ENCODE measurements at regions not wholly inside any gene's neighbourhood (a gene's known extent, or its start where the extent isn't known, plus 50 kb on each side); places are given as distances from the start of the nearest gene placed in this dataset.
"Not testable (repeated sequence)": the region's sequence is repeated elsewhere in the genome, so short reads cannot be mapped to it uniquely, and the experiment has no call there.

GRCh38 chr2:87404411-87405255 is 343.3 kb upstream of the PLGLB2 start:
- not testable (repeated sequence) for DNase-seq (ENCODE audit: low read depth in 2 of 3, low spot score in 2 of 3)

GRCh38 chr2:87405531-87406216 is 342.2 kb upstream of the PLGLB2 start:
- not testable (repeated sequence) for DNase-seq (ENCODE audit: low read depth in 2 of 3, low spot score in 2 of 3)

- DNase-seq (ENCODE audit: low read depth in 2 of 3, low spot score in 2 of 3) = not testable (repeated sequence)
Observed at GRCh38 chr2:87406406-87407175, 341.3 kb upstream of the PLGLB2 start.

- DNase-seq (ENCODE audit: low read depth in 2 of 3, low spot score in 2 of 3) = not testable (repeated sequence)
Observed at GRCh38 chr2:87409601-87410000, 338.3 kb upstream of the PLGLB2 start.

- not testable (repeated sequence) for DNase-seq (ENCODE audit: low read depth in 2 of 3, low spot score in 2 of 3)
Observed at GRCh38 chr2:87410371-87410770, 337.5 kb upstream of the PLGLB2 start.

- not testable (repeated sequence) for DNase-seq (ENCODE audit: low read depth in 2 of 3, low spot score in 2 of 3)
Observed at GRCh38 chr2:87412036-87412820, 335.7 kb upstream of the PLGLB2 start.

- DNase-seq (ENCODE audit: low read depth in 2 of 3, low spot score in 2 of 3) = not testable (repeated sequence)
Observed at GRCh38 chr2:87414331-87414730, 333.6 kb upstream of the PLGLB2 start.

- DNase-seq (ENCODE audit: low read depth in 2 of 3, low spot score in 2 of 3) = not testable (repeated sequence)
Observed at GRCh38 chr2:87414795-87415570, 332.9 kb upstream of the PLGLB2 start.

GRCh38 chr2:87415586-87416265 is 332.2 kb upstream of the PLGLB2 start:
- not testable (repeated sequence) for DNase-seq (ENCODE audit: low read depth in 2 of 3, low spot score in 2 of 3)

- DNase-seq (ENCODE audit: low read depth in 2 of 3, low spot score in 2 of 3) = not testable (repeated sequence)
Observed at GRCh38 chr2:87416266-87416592, 331.7 kb upstream of the PLGLB2 start.

- DNase-seq (ENCODE audit: low read depth in 2 of 3, low spot score in 2 of 3) = not testable (repeated sequence)
Observed at GRCh38 chr2:87417147-87417546, 330.7 kb upstream of the PLGLB2 start.

GRCh38 chr2:87417742-87418567 is 329.9 kb upstream of the PLGLB2 start:
- not testable (repeated sequence) for DNase-seq (ENCODE audit: low read depth in 2 of 3, low spot score in 2 of 3)

- not testable (repeated sequence) for DNase-seq (ENCODE audit: low read depth in 2 of 3, low spot score in 2 of 3)
Observed at GRCh38 chr2:87418823-87419822, 328.8 kb upstream of the PLGLB2 start.

GRCh38 chr2:87419980-87420379 is 327.9 kb upstream of the PLGLB2 start:
- not testable (repeated sequence) for DNase-seq (ENCODE audit: low read depth in 2 of 3, low spot score in 2 of 3)

GRCh38 chr2:87420954-87421353 is 326.9 kb upstream of the PLGLB2 start:
- not testable (repeated sequence) for DNase-seq (ENCODE audit: low read depth in 2 of 3, low spot score in 2 of 3)

- DNase-seq (ENCODE audit: low read depth in 2 of 3, low spot score in 2 of 3) = not testable (repeated sequence)
Observed at GRCh38 chr2:87423796-87424762, 323.8 kb upstream of the PLGLB2 start.

All from hematopoietic multipotent progenitor cell (in vitro differentiated cells).